ENCODE measurements at regions not wholly inside any gene's neighbourhood (a gene's known extent, or its start where the extent isn't known, plus 50 kb on each side); places are given as distances from the start of the nearest gene placed in this dataset.
A peak's percentile ranks its signal among the peaks of the same experiment; 100 is the strongest.
"Not testable (repeated sequence)": the region's sequence is repeated elsewhere in the genome, so short reads cannot be mapped to it uniquely, and the experiment has no call there.

GRCh38 chr2:44086629-44087028, 82.0 kb upstream of the PPM1B start:
- no peak for DNase-seq (ENCODE audit: low spot score)

GRCh38 chr2:44087036-44087713, 81.5 kb upstream of the PPM1B start:
- DNase-seq (ENCODE audit: low spot score), result peak; percentile 93

- no peak for DNase-seq (ENCODE audit: low spot score)
Measured at GRCh38 chr2:44087714-44088092, 81.0 kb upstream of the PPM1B start.

GRCh38 chr2:44092519-44092918, 76.2 kb upstream of the PPM1B start:
- DNase-seq (ENCODE audit: low spot score), result not testable (repeated sequence)

DNA sequence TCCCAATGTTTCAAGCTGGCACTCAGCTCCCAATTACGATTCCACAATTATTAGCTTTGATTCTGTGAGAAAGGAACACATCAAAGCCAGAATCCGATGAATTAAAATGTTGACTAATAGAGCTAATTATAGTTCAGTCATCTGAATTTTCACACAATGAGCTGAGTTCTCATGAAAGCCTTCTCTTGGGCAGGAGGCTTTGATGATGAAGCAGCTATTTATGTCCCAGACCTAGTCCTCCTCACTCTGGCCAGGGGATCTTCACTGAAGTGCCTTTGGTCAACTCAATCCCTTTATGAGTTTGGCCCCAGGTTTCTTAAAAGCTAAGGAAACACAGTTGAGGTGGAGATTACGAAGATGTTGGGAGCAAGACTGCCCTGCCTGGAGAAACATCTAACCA, 74.7 kb upstream of the PPM1B start:
- no peak for DNase-seq (ENCODE audit: low spot score)

GRCh38 chr2:44097322-44097907, 71.3 kb upstream of the PPM1B start:
- DNase-seq (ENCODE audit: low spot score), result no peak

- no peak for DNase-seq (ENCODE audit: low spot score)
Measured at GRCh38 chr2:44098050-44098449, 70.6 kb upstream of the PPM1B start.

GRCh38 chr2:44098891-44099290, 69.8 kb upstream of the PPM1B start:
- DNase-seq (ENCODE audit: low spot score), result no peak

GRCh38 chr2:44100351-44100750, 68.3 kb upstream of the PPM1B start:
- no peak for DNase-seq (ENCODE audit: low spot score)

- DNase-seq (ENCODE audit: low spot score), result no peak
Measured at GRCh38 chr2:44101246-44101645, 67.4 kb upstream of the PPM1B start.

- DNase-seq (ENCODE audit: low spot score), result no peak
Measured at GRCh38 chr2:44102790-44103562, 65.7 kb upstream of the PPM1B start.

GRCh38 chr2:44103639-44104038, 65.0 kb upstream of the PPM1B start:
- DNase-seq (ENCODE audit: low spot score), result no peak

DNA sequence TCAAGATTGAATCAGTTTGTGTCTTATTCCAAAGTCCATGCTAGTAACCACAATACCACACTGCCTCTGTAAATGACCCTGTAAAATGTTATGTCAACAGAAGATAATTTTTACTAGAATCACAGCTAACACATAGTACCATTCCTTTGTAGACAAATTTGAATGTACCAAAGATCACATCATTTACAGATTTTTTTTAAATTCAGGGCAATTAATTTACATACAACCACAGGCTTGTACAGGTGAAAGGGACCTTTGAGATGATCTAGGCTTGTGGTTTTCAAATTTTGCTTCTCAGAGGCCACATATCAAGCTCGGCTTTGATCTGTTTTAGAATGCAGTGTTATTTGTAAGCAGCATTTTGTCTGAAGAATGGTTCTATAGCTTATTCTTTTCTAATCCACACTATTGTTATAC, 63.8 kb upstream of the PPM1B start:
- DNase-seq (ENCODE audit: low spot score), result no peak

- not testable (repeated sequence) for DNase-seq (ENCODE audit: low spot score)
Measured at GRCh38 chr2:44106509-44106908, 62.2 kb upstream of the PPM1B start.

DNA sequence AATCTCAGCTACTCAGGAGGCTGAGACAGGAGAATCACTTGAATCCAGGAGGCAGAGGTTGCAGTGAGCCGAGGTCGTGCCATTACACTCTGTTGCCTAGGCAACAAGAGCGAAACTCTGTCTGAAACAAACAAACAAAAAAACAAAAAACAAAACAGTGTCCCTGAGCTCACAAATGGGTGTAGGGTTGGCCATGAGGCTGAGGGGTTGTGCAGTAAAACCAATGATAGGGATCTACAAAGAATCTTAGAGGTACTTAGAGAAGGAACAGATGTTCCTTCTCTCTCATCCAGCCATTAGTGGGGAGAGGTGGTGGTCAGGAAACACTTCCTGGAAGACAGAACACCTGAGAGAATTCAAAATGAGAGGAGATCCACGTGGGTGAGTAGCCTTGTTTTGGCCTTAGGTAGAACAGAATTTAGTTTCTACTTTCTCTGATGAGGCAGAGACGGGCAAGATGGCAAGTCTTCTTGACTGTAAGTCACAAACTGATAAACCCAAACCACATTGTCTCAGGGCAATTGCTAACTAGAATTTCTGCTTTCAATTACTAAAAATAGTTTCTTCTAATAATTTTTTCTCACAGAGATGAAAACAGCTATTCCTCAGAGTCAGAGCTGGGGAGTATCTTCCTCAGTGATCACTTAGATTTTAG, 61.5 kb upstream of the PPM1B start:
- DNase-seq (ENCODE audit: low spot score), result no peak

DNA sequence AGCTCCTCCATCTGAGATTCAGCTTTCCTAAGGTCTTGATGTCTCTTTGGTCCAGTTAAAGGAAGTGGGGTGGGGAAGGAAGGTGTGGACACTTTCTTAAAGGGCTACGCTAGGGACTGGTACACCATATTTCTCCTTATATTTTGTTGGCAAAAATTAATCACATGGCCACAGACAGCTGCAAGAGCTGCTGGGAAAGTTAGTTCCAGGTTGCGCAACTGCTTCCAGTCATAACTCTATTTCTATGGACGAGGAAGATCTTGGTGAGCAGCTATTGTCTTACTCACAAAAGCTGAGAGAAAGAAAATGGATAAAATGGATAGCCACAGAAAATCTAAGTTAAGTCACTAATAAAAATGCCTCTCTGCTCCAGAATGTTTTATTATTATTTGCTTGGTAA, 60.7 kb upstream of the PPM1B start:
- DNase-seq (ENCODE audit: low spot score), result no peak

GRCh38 chr2:44109166-44109565, 59.5 kb upstream of the PPM1B start:
- no peak for DNase-seq (ENCODE audit: low spot score)

DNA sequence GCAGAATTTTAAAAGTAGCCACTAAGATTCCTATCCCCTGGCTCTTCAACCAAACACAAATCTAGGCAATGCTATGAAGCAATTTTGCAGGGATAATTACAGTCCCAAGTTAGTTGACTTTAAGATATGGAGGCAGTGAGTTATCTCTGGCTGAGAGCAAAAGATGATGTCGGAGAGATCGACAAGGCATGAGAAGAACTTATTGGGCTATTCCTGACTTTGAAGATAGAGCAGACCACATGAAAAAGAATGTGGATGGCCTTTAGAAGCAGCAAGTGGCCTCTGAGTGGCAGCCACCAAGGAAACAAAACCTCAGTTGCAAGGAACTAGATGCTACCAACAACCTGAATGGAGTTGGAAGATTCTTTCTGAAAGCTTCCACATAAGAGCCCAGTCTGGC, 58.2 kb upstream of the PPM1B start:
- no peak for DNase-seq (ENCODE audit: low spot score)

DNA sequence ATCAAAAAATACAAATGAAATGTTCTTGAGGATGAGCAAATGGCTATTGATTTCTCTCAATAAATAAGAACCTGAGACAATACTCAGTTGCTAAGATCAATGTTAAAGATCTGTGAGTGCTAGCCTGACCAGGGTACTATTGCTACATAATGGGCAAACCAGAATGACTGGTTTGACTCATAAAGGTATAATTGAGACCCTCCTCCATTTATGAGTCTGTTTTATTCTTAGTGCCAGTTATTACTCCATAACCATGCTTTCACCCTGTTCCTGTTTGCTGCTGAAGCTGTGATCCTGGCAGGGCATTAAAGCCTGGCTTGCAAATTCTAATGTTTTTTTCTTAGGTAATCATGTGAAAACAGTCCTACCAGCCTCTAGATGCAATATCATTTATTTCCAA, 56.6 kb upstream of the PPM1B start:
- no peak for DNase-seq (ENCODE audit: low spot score)

DNA sequence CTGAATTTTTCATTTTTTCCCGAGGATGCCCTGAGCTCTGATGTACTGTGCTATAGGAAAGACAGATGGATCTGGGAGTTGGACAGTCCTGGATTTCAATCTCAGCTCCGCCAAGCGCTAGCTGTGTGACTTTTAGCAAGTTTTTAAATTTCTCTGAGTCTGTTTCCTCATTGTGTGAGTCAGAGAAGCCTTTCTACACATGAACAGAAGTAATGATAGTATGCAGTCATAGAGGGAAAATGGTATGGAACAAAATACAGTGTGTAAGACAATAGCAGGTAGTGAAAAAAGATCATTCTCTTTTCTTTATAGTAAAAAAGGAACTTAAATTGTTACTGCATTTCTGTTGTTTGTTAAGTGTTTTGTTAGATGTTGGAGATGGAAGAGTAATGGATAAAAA, 52.4 kb upstream of the PPM1B start:
- no peak for DNase-seq (ENCODE audit: low spot score)

GRCh38 chr2:44118257-44118656, 50.4 kb upstream of the PPM1B start:
- no peak for DNase-seq (ENCODE audit: low spot score)

Data from pons (tissue), 1 donor.